Stomach (tissue), 4 donors: ENCODE measurements at regions not wholly inside any gene's neighbourhood (a gene's known extent, or its start where the extent isn't known, plus 50 kb on each side); places are given as distances from the start of the nearest gene placed in this dataset.

ENCODE experiments used
- EP300 ChIP-seq: sonication (generic); formaldehyde crosslinking; IDR thresholded peaks from one replicate; pipeline ENCODE4 v1.6.1; 2017; ENCODE audit warnings: antibody characterized with exemption
- POLR2A ChIP-seq, 4 donors: fragments of 450-650 bp; IDR thresholded peaks; one replicate each; pipeline ENCODE4 v1.6.1; 2016; ENCODE audit warnings: antibody characterized with exemption in 4 of 4, control low read depth in 2 of 4, mild to moderate bottlenecking in 1 of 4, moderate library complexity in 1 of 4
- POLR2AphosphoS5 ChIP-seq, 3 donors: sonication (generic); formaldehyde crosslinking; IDR thresholded peaks; one replicate each; pipeline ENCODE4 v1.6.1; 2016; ENCODE audit warnings: antibody characterized with exemption in 3 of 3
- TF ChIP-seq, protein P1 (sequence below), 7 experiments: fragments of 450-650 bp in 4 of 7; fragments of 200-600 bp in 3 of 7; sonication (generic) in 3 of 7; IDR thresholded peaks; one replicate each; pipeline ENCODE4 v1.5.1; 2016 to 2019; ENCODE audit warnings: antibody characterized with exemption in 7 of 7, control low read depth in 2 of 7, mild to moderate bottlenecking in 1 of 7

- TF ChIP-seq, protein P1, sequence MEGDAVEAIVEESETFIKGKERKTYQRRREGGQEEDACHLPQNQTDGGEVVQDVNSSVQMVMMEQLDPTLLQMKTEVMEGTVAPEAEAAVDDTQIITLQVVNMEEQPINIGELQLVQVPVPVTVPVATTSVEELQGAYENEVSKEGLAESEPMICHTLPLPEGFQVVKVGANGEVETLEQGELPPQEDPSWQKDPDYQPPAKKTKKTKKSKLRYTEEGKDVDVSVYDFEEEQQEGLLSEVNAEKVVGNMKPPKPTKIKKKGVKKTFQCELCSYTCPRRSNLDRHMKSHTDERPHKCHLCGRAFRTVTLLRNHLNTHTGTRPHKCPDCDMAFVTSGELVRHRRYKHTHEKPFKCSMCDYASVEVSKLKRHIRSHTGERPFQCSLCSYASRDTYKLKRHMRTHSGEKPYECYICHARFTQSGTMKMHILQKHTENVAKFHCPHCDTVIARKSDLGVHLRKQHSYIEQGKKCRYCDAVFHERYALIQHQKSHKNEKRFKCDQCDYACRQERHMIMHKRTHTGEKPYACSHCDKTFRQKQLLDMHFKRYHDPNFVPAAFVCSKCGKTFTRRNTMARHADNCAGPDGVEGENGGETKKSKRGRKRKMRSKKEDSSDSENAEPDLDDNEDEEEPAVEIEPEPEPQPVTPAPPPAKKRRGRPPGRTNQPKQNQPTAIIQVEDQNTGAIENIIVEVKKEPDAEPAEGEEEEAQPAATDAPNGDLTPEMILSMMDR (IDR thresholded peaks at IDR 0.05) = no peak
- TF ChIP-seq POLR2AphosphoS5 (IDR thresholded peaks at IDR 0.05) (no peak), EP300 (no peak), POLR2A (IDR thresholded peaks at IDR 0.05) (no peak)
Observed at GRCh38 chr1:90359994-90360393, 357.1 kb downstream of the BARHL2 start.
